Neuron (in vitro differentiated cells): ENCODE measurements at regions not wholly inside any gene's neighbourhood (a gene's known extent, or its start where the extent isn't known, plus 50 kb on each side); places are given as distances from the start of the nearest gene placed in this dataset.
A peak's percentile ranks its signal among the peaks of the same experiment; 100 is the strongest.

Source experiments
- H2AFZ ChIP-seq: one replicate; pipeline ENCODE4 v1.6.1; 2013; ENCODE audit warnings: low read depth, mild to moderate bottlenecking, inconsistent platforms, low read length, moderate library complexity
- H3K27me3 ChIP-seq: one replicate; pipeline ENCODE4 v1.6.1; 2013; ENCODE audit warnings: low read length; ENCODE audit not compliant: insufficient read depth
- H3K36me3 ChIP-seq: one replicate; pipeline ENCODE4 v1.6.1; 2013; ENCODE audit warnings: low read length; ENCODE audit not compliant: insufficient read depth
- H3K4me1 ChIP-seq: one replicate; pipeline ENCODE4 v1.6.1; 2013; ENCODE audit warnings: low read length; ENCODE audit not compliant: insufficient read depth
- H3K4me3 ChIP-seq: 2 replicates; pipeline ENCODE4 v1.5.1; 2013; ENCODE audit warnings: mild to moderate bottlenecking, low read length, moderate library complexity
- H3K9me3 ChIP-seq: one replicate; pipeline ENCODE4 v1.6.1; 2013; ENCODE audit warnings: low read length

GRCh38 chr11:91641153-91641552, 583.5 kb upstream of the FAT3 start:
- Histone ChIP-seq H3K4me3 (no peak overlapping the region), H3K4me1 (no peaks in the 10 kb centered on the region), H3K36me3 (no peaks in the 10 kb centered on the region), H3K9me3 (no peaks in the 10 kb centered on the region), H3K27me3 (peaks cover 2% of the 10 kb centered on the region), H2AFZ (no peak overlapping the region)

DNA sequence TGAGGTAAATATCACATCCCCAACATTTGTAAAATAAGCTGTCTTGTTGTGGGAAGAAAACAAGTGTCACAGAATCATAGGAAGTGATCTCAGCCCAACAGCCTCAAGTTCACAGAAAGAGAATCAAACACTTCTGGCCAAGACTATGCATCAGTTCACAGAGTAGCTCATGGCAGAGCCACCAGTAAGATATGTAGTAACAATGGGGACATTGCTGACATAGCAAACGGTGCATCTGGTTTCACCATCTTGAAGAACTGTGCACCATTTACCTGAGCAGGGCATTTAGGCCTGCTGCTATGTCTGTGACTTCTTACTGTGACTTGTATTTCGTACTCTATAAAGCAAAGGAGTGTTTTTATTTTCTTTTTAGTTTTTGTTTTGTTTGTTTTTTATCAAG, 585.3 kb upstream of the FAT3 start:
- Histone ChIP-seq H3K27me3 (peaks cover 2% of the 10 kb centered on the region), H3K36me3 (no peaks in the 10 kb centered on the region), H2AFZ (no peak overlapping the region), H3K9me3 (no peaks in the 10 kb centered on the region), H3K4me1 (no peaks in the 10 kb centered on the region), H3K4me3 (no peak overlapping the region)

DNA sequence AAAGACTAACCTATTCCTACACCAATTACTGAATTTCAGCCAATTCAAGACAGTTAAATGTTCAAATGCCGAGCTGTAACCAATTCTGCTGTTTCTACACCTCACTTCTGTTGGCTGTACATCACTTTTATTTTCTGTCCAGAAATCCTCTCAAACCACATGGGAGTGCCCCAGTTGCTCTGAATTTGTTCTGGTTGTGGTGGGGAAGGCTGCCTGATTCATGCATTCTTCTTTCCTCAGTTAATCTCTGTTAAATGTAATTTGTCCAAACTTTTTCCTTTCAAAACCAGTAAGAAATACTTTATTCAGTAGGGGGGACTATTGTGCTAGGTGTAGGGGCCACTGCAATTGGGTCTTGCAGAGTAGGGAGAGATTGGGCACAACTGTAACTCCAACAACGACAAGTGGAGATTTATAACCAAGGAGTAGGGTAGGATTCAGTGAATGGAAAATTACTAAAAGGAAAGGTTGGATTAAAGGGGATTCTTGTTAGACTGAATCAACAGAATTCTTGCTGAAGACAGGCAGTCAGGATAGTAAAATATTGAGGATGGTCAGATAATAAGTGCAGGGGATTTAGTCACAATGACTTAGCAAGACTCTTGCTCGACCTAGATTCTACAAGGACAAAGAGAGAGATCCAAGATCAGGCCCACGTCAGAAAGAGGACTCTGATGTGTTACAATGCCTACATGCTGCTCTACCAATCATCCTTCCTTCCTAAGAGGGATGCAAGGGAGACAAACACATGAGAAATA, 593.5 kb upstream of the FAT3 start:
- Histone ChIP-seq H3K4me1 (no peaks in the 10 kb centered on the region), H3K4me3 (no peak overlapping the region)

GRCh38 chr11:91625495-91625894, 599.1 kb upstream of the FAT3 start:
- Histone ChIP-seq H3K4me3 (no peak overlapping the region), H3K4me1 (no peaks in the 10 kb centered on the region), H3K9me3 (no peaks in the 10 kb centered on the region), H3K27me3 (no peaks in the 10 kb centered on the region), H3K36me3 (no peaks in the 10 kb centered on the region), H2AFZ (no peak overlapping the region)

More for the DNA sequence above, 593.5 kb upstream of the FAT3 start:
- Histone ChIP-seq H3K36me3 (no peaks in the 10 kb centered on the region), H2AFZ (peak overlapping the region; percentile 12), H3K9me3 (no peaks in the 10 kb centered on the region), H3K27me3 (no peaks in the 10 kb centered on the region)

GRCh38 chr11:91624021-91624420, 600.6 kb upstream of the FAT3 start:
- Histone ChIP-seq H3K27me3 (no peaks in the 10 kb centered on the region), H3K4me3 (no peak overlapping the region), H2AFZ (no peak overlapping the region), H3K36me3 (no peaks in the 10 kb centered on the region), H3K9me3 (no peaks in the 10 kb centered on the region), H3K4me1 (no peaks in the 10 kb centered on the region)

DNA sequence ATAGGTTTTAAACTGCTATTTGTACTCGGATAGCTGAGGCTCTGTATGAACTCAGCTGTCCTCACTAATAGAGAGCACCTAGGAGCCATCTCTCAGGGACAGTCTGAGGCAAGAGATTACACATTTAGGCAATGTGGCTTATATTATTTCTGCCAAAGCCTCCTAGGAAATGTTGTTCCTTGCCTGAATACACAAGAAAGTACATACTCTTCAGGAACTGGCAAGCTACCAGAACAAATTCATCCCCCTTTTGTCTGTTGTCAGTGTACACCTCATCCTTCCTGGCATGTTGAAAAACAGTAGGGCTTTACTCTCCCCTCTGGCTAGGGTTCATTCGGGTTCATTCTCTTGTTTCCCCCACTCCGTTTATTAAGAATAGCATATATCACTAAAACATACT, 615.9 kb upstream of the FAT3 start:
- Histone ChIP-seq H3K36me3 (no peaks in the 10 kb centered on the region), H3K27me3 (no peaks in the 10 kb centered on the region), H3K4me3 (no peak overlapping the region), H3K4me1 (no peaks in the 10 kb centered on the region), H3K9me3 (no peaks in the 10 kb centered on the region), H2AFZ (no peak overlapping the region)

- H3K9me3 ChIP-seq: no peaks in the 10 kb centered on the region
- H3K27me3 ChIP-seq: no peaks in the 10 kb centered on the region
Observed at GRCh38 chr11:91596111-91596510, 628.5 kb upstream of the FAT3 start.

GRCh38 chr11:91591021-91591420, 633.6 kb upstream of the FAT3 start:
- H3K27me3 ChIP-seq: no peaks in the 10 kb centered on the region

More at GRCh38 chr11:91596111-91596510, 628.5 kb upstream of the FAT3 start:
- Histone ChIP-seq H2AFZ (no peak overlapping the region), H3K4me1 (no peaks in the 10 kb centered on the region), H3K4me3 (no peak overlapping the region), H3K36me3 (no peaks in the 10 kb centered on the region)

GRCh38 chr11:91587131-91587530, 637.5 kb upstream of the FAT3 start:
- no peaks in the 10 kb centered on the region for H3K36me3 ChIP-seq
- no peaks in the 10 kb centered on the region for H3K9me3 ChIP-seq
- no peaks in the 10 kb centered on the region for H3K4me1 ChIP-seq
- no peaks in the 10 kb centered on the region for H3K27me3 ChIP-seq
- no peak overlapping the region for H2AFZ ChIP-seq
- no peak overlapping the region for H3K4me3 ChIP-seq

More at GRCh38 chr11:91591021-91591420, 633.6 kb upstream of the FAT3 start:
- no peak overlapping the region for H3K4me3 ChIP-seq
- H3K9me3 ChIP-seq: no peaks in the 10 kb centered on the region
- no peaks in the 10 kb centered on the region for H3K36me3 ChIP-seq
- H3K4me1 ChIP-seq: no peaks in the 10 kb centered on the region
- H2AFZ ChIP-seq: no peak overlapping the region

- no peaks in the 10 kb centered on the region for H3K36me3 ChIP-seq
- no peak overlapping the region for H2AFZ ChIP-seq
- no peaks in the 10 kb centered on the region for H3K9me3 ChIP-seq
- H3K4me3 ChIP-seq: no peak overlapping the region
- H3K4me1 ChIP-seq: no peaks in the 10 kb centered on the region
- H3K27me3 ChIP-seq: no peaks in the 10 kb centered on the region
Observed at GRCh38 chr11:91585035-91585801, 639.4 kb upstream of the FAT3 start.

- Histone ChIP-seq H3K4me1 (no peaks in the 10 kb centered on the region), H2AFZ (no peak overlapping the region), H3K4me3 (no peak overlapping the region), H3K27me3 (no peaks in the 10 kb centered on the region), H3K9me3 (no peaks in the 10 kb centered on the region), H3K36me3 (no peaks in the 10 kb centered on the region)
Observed at GRCh38 chr11:91563176-91563575, 661.4 kb upstream of the FAT3 start.

DNA sequence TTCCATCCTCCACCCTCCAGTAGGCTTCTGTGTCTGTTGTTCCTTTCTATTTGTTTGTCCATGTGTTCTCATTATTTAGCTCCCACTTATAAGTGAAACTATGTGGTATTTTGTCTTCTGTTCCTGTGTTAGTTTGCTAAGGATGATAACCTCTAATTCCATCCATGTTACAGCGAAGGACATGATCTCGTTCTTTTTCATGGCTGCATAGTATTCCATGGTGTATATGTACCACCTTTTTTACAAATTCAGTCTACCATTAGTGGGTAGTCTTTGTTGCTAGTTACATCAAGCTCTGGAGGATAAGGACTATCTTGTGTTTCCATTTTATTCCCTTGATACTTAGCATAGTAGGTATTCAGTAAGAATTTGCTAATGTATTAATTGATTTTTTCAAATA, 664.2 kb upstream of the FAT3 start:
- Histone ChIP-seq H3K36me3 (no peaks in the 10 kb centered on the region), H3K4me1 (no peaks in the 10 kb centered on the region), H2AFZ (no peak overlapping the region), H3K9me3 (no peaks in the 10 kb centered on the region), H3K27me3 (no peaks in the 10 kb centered on the region), H3K4me3 (no peak overlapping the region)

DNA sequence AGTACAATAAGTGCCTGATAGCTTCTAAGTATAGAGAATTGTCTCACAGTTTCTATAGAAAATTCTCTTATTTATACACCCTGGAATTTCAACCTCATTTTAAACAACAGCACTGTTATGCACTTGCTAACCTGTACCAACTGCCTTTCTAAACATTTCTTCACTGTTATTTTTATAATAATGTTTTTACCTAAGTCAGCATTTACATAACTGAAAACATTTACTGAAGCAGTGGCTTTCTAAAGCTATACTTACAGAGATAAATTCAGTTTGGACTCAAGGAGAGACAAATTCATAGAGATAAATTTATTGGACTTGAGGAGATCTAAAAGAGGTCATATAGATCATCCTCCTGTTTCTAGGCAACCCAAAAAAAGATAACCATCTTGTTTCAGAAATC, 686.6 kb upstream of the FAT3 start:
- no peak overlapping the region for H3K4me3 ChIP-seq
- no peaks in the 10 kb centered on the region for H3K27me3 ChIP-seq
- H3K4me1 ChIP-seq: no peaks in the 10 kb centered on the region
- no peaks in the 10 kb centered on the region for H3K9me3 ChIP-seq
- H2AFZ ChIP-seq: no peak overlapping the region
- H3K36me3 ChIP-seq: no peaks in the 10 kb centered on the region
